Eye (tissue), 1 donor: ENCODE measurements at regions not wholly inside any gene's neighbourhood (a gene's known extent, or its start where the extent isn't known, plus 50 kb on each side); places are given as distances from the start of the nearest gene placed in this dataset.
"Not testable (repeated sequence)": the region's sequence is repeated elsewhere in the genome, so short reads cannot be mapped to it uniquely, and the experiment has no call there.

ENCODE experiments used
- DNase-seq: peaks from one replicate; pipeline ENCODE4 v3.0.0-alpha.2; 2015

DNA sequence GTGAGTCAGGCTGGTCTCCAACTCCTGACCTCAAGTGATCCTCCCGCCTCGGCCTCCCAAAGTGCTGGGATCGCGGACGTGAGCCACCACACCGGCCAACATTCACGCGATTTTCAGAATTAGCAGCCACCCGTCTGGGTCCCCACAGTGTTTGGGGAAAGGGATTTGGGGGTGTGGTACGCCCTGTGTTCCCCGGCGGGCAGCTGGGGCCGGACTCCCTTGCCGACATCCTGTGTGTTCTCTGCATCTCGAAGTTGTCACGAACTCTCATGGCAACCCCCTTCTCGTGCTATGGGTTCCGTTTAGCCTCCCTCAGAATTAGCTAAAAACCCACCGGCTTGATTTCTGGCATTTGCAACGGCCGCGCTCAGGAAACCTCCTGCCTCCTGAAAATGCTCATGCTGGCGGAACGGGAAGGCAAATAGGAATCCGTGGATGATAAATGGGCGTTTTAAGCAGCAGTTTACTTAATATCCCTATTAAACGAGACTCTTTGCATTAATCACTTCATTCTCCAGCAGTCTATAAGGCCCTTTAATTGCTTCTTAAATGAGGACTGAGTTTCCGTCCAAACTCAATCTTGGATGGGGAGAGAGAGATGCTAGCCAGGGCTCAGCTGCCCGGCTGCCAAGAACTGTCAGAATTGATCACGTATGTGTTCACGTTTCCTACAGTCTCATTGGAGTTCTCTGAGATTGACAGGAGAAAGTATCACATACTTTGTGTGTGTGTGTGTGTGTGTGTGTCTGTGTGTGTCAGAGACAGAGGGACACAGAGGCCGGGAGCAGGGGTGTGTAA, 78.9 kb upstream of the PPP2R3B start:
- peak; percentile 39 for DNase-seq

DNA sequence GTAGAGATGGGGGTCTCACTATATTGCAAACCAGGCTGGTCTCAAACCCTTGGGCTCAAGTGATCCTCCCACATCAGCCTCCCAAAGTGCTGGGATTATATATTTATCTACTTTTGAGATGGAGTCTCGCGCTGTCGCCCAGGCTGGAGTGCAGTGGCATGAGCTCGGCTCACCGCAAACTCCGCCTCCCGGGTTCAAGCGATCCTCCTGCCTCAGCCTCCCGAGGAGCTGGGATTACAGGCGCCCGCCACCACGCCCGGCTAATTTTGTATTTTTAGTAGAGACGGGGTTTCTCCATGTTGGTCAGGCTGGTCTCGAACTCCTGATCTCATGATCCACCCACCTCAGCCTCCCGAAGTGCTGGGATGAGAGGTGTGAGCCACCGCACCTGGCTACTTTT, 80.1 kb upstream of the PPP2R3B start:
- not testable (repeated sequence) for DNase-seq

DNA sequence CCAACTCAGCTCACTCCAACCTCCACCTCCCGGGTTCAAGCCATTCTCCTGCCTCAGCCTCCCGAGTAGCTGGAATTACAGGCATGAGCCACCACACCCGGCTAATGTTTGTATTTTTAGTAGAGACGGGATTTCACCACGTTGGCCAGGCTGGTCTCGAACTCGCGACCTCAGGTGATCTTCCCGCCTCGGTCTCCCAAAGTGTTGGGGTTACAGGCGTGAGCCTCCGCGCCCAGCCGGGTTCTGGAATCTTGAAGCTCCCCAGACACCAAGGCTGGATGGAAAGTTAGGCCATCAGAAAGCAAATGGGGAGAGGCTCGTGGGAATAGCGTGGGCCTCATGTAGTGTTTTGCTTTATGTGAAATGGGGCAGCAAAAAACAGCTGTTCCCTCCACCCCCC, 81.0 kb upstream of the PPP2R3B start:
- DNase-seq, result not testable (repeated sequence)

DNA sequence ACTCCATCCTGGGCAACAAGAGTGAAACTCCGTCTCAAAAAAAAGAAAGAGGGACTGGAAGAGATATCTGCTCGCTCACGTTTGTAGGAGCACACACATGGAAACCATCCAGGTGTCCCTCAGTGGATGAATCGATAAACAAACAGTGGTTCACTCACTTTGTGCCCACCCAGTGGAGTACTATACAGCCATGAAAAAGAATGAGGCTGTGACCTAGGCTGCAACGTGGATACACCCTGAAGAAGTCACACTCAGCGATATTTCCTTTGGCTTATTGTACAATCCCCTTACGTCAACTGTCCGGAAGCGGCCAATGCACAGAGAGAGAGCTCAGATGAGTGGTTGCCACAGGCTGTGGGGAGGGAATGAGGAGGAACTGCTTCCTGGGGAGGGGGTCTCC, 82.3 kb upstream of the PPP2R3B start:
- DNase-seq, result no peak

DNA sequence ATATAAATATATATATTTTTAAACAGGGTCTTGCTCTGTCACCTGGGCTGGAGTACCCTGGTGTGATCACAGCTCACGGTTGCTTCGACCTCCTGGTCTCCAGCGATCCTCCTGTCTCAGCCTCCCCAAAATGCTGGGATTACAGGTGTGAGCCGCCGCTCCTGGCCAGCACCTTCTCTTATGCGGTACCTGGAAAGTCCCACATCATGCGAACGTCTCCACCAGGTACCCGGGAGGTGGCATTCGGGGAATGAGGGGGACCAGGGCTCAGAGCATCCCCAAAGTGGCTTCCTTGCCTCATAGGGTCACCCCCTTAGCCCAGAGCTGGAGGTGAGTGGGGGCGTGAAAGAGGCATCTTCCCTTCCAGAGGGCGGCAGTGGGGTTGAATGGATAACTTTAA, 84.0 kb upstream of the PPP2R3B start:
- DNase-seq, result no peak

DNA sequence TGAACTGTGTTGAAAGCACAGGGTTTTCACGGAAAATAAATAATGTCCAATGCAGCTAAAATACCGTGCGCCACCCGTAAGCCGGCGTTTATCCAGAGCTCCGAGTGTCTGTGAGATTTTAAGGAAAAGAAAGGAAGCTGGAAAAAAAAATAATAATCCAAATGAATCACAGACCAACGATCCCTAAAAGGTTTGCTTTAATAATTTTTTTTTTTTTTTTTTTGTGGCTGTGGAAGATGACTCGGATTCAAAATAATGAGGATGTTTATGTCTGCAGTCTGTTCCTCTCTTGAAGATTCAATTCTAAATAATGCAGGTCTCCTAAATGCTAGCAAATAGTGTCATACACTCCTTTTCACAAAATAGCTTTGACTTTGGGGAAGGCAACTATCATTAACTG, 84.6 kb upstream of the PPP2R3B start:
- no peak for DNase-seq

DNA sequence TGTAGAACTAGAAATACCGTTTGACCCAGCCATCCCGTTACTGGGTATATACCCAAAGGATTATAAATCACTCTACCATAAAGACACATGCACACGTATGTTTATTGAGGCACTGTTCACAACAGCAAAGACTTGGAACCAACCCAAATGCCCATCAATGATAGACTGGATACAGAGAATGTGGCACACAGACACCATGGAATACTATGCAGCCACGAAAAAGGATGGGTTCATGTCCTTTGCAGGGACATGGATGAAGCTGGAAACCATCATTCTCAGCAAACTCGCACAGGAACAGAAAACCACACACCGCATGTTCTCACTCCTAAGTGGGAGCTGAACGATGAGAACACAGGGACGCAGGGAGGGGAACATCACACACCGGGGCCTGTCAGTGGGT, 85.6 kb upstream of the PPP2R3B start:
- not testable (repeated sequence) for DNase-seq

DNA sequence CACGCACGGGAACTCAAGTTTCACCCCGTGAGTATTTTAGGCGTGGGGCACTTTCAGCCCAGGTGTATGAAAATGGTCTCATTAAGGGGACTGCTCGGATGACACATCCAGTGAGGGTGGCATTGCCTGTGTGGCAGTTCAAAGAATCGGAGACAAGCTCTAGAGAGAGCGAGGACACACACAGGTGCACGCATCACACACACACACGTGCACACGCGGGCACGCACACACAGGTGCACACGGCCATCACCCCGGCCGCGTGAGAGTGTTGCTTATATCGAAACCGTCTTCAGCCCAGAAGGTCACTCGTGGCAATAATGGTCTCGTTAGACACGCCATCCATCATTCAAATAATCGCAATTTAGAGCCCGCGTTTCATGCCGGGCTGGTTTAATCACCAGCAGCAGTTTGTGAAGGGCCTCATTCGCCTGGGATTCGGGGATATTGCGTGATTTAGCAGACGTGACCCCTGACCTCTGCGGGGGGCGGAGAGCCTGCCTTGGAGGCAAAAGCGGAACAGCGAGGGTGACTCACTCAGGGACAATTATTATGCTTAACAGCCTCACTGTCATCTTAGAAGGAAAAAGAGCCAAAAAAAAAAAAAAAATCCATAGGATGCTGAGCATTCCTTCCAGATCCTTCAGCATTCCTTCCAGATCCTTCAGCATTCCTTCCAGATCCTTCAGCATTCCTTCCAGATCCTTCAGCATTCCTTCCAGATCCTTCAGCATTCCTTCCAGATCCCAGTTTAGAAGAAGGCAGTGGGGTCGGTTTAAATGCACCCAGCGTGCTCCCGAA, 89.4 kb upstream of the PPP2R3B start:
- no peak for DNase-seq

DNA sequence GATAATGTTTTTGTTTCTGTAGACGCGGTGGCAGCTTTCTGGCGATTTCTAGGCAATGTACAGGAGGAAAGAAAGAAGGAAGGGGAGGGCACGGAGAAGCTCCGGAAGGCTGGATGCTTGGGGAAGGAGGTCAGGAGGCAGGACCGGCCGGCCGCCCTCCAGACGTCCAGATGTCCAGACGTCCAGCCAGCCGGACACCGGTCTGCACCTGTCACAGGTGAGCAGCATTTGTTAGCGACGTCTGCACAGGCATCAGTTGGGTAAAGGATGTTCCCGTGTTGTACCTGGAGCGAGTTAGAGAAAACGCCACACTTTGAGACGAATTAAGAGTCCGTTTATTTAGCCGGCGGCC, 90.0 kb upstream of the PPP2R3B start:
- no peak for DNase-seq

DNA sequence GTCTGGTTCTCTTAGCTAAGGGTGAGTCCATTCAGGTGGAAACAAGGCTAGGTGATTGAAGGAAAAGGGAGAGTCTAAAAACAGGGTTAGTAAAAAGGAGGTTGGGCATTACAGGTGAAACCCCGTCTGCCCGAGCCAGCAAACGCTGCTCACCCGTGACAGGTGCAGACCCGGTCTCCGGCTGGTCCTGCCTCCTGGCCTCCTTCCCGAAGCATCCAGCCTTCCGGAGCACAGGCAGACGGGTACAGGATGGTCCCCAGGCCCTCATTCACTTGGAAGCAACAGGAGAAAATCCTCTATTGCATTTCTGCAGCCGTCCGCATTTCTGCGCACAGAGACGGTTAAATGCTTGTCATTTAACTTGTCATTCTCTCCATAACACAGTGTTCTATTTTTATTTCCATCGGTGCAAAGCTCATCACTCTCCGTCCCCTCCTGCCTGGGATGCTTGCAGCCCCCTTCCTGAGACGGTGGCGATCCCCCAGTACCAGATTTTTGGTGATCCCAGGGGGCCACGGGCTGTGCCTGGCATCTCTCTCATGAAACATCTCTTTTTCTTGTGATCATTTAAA, 90.8 kb upstream of the PPP2R3B start:
- DNase-seq, result no peak

DNA sequence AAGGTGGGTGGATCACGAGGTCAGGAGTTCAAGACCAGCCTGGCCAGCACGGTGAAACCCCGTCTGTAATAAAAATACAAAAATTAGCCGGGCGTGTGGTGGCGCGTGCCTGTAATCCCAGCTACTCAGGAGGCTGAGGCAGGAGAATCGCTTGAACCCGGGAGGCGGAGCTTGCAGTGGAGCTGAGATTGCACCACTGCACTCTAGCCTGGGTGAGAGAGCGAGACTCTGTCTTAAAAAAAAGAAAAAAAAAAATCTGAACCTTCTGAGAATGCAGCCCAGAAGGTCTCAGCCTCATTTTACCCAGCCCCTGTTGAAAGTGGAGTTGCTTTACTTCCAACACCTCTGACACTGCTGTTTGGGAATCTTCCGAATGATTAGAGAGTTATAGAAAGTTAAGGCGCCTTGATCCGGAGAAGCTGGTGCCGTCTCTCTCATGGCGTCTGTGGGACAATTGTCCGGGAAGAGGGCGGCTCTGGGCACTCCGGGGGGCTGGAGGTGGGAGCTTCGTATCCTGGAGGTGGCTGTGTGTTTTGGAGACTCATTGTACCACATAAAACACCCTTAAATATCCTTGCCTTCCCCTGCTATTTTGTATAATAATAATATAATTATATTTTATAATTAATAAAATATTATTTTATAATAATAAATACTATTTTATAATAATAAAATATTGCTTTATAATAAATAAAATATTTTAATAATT, 92.7 kb upstream of the PPP2R3B start:
- no peak for DNase-seq

DNA sequence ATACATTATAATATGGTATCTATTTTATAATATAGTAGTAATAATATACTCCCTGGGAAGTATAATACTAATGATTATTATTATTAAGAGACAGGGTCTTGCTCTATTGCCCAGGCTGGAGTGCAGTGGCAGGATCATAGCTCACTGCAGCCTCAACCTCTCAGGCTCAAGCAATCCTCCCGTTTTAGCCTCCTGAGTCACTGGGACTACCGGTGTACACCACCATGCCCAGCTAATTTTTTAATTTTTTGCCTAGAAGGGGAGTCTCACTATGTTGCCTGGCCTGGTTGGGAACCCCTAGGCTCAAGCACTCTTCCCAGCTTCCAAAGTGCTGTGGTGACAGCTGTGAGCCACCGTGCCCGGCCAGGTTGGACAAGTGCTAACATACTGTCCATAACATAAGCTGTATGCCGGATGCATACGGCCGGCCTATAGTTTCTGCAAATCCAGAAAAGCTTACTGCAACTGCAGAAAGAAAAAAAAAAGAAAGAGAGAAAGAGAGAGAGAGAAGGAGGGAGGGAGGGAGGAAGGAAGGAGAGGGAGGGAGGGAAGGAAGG, 94.2 kb upstream of the PPP2R3B start:
- DNase-seq, result no peak

DNA sequence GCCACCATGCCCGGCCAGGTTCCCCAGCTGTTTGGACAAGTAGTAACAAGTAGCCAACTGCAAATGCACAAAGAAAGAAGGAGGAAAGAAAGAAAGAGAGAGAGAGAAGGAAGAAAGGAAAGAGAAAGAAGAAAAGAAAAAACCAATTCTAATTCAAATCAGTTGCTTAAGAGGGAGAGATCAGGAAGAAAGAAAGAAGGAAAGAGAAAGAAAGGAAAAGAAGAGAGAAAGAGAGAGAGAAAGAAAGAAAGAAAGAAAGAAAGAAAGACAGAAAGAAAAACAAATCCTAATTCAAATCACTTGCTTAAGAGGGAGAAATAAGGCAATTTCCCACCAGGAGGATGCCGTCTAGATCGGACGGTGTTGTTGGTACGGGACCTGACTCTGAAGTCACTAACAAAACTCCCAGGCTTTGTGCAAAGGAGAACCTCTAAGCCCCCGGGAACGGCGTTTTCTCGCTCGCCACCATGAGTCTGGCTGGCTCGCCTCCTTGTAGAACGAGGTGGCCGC, 95.5 kb upstream of the PPP2R3B start:
- no peak for DNase-seq

DNA sequence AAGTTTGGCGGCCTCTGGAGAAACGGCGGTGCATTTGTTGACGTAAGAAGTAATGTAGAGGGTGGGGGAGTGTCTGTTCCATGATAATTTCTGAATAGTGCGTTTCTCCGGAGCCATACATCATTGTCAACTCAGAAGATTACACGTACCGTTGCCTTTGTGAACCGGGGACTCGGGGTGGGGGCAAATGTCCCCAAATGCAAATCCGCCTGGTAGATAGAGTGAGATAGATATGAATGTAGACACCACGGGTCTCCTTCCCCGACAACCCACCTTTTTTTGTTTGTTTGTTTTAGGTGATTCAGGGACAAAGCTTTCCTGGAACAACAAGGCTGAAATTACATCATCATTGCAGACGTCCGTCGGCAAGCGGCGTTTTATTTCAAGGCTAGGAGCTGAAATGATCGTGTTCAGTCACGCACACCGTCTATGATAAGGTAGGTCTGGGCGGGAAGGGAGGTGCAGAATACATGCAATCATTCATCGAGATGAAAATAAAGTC, 96.0 kb upstream of the PPP2R3B start:
- no peak for DNase-seq

DNA sequence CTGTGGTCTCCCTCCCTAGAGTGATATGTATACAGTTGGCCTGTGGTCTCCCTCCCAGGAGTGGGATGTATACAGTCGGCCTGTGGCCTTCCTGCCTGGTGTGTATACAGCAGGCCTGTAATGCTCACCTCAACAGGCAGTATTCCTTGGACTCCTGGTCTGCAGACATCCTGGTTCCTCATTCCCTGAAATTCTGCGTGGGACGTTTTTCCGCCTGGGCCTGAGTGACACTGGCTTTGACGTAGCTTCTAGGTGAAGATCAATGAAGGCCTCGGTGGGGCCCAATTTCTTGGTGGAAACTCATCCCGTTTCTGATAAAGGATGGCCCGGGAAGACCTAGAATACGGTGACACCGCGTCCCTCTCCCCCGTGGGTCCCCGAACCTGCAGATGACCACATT, 98.7 kb upstream of the PPP2R3B start:
- DNase-seq, result no peak

DNA sequence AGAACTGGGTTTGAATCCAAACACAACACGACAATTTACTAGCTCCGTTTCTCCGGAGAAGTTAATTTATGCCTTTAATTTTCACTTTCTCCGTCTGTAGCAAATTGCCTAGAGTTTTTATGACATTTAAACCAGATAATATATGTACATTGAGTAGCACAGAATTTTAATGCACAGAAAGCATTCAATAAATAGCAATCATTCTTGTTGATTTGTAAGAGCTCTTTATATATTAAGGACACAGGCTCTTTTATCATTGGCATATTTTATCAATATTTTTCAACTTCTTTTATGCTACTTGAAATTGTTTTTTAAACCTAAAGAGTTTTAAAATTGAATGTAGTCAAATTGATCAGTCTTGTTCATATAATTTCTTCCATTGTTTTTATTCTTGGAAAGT, 99.6 kb upstream of the PPP2R3B start:
- DNase-seq, result no peak

DNA sequence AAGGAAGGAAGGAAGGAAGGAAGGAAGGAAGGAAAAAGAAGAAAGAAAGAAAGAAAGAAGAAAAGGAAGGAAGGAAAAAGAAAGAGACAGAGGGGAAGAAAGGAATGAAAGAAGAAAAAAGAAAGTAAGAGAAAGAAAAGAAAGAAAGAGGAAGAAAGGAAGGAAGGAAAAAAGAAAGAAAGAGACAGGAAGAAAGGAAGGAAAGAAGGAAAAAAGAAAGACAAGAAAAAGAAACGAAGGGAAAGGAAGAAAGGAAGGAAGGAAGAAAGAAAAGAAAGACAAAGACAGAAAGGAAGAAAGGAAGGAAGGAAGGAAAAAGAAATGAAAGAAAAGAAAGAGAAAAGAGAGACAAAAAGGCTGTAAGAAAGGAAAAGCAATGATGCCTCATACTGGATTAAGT, 101.1 kb upstream of the PPP2R3B start:
- DNase-seq, result no peak

DNA sequence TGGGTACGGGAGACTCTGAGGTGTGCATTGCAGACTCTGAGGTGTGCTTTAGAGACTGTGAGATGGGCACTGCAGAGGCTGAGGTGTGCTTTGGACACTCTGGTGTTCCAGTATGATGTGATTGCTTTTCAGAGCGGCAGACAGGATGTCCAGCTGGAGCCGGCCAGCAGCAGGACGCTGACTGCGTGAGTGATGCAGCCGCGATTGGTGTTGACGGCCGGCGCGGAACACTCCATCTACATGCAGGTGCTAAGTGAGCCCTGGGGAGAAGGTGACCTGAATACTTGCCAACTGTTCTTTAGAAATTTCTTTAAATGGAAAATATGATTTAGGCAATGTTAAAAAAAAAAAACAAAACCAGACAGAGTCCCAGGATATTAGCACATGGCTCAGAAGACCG, 103.1 kb upstream of the PPP2R3B start:
- peak; percentile 67 for DNase-seq

DNA sequence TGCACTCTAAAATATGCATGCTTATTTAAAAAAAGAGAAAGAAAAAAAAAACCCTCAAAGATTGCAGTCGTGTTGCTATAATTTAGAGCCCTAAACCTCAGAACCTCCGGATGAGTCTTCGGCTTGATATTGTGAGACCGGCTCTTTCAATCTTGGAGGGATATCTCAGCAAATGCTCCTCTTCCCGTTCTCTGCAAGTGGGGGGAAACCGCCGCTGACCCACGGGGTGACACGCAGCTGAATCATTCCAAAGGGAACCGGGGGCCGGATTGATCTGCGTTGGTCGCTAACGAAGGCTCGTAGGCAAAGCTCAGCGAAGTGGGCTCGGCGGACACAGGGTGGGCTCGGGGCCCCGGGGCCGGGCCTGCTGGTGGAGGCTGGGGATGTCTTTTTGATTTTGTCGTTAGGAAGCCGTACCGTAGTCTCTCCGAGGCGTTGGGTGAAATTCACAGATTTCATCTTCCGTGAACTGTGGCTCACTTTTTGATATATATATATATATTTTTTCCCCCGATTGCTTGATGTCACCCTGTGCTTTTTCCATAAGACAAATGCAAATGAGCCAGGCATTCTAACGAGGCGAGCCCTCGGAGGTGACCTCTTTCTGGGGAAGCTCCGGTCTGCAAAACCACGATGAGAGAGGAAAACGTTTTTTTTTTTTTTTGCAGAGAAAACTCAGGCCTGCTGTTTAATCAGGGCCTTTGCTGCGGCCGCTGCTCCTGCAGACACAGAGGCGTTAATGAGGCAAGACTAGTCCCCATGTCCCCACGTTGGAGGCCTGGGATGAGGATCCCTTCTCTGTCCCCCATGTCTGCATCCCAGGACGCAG, 110.7 kb upstream of the PPP2R3B start:
- DNase-seq, result no peak

DNA sequence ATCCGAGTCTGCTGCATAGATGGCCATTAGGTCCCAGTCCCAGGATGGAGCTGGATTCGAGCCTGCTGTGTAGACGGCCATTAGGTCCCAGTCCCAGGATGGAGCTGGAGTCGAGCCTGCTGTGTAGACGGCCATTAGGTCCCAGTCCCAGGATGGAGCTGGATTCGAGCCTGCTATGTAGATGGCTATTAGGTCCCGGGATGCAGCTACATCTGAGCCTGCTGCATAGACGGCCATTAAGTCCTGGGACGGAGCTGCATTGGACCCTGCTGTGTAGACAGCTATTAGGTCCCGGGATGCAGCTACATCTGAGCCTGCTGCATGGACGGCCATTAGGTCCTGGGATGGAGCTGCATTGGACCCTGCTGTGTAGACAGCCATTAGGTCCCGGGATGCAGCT, 112.2 kb upstream of the PPP2R3B start:
- not testable (repeated sequence) for DNase-seq

DNA sequence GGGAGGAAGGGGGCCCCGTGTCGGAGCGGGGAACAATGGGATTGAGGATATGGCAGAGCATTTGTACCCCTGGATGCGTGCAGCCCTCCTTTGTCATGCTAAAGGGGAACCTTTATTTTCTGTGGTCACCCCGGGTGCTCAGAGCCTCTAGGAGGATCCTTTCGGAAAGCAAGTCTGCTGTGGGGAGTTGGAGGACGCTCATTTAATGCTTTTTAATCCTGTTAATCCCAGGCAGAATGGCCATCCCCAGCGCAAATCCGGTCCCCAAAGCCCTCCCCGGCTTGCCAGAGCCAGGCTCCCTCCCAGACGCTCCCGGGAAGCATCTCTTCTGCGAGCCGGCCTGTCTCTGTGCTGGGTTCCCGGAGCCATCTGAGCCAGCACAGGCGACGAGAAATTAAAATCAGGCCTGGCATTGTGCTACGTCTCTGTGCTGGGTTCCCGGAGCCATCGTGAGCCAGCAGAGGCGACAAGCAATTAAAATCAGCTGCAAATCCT, 113.2 kb upstream of the PPP2R3B start:
- DNase-seq, result peak; percentile 40
